ENCODE measurements at regions not wholly inside any gene's neighbourhood (a gene's known extent, or its start where the extent isn't known, plus 50 kb on each side); places are given as distances from the start of the nearest gene placed in this dataset.

- TF ChIP-seq CTCF (IDR thresholded peaks at IDR 0.05; ENCODE audit: poor library complexity, severe bottlenecking), result no peak
- no peak for TF ChIP-seq TAF1 (IDR thresholded peaks at IDR 0.05; ENCODE audit: low read depth)
- TF ChIP-seq SMC3 (conservative IDR thresholded peaks at IDR 0.05; ENCODE audit: poor library complexity), result no peak
- no peak for TF ChIP-seq RAD21 (conservative IDR thresholded peaks at IDR 0.05)
- TF ChIP-seq EP300 (conservative IDR thresholded peaks at IDR 0.05; ENCODE audit: poor library complexity, severe bottlenecking), result no peak
These were observed 172.9 kb downstream of the MBL2 start for GRCh38 chr10:52599551-52600200.

Data from neural cell (in vitro differentiated cells).